GM10266 (cell line): ENCODE measurements at regions not wholly inside any gene's neighbourhood (a gene's known extent, or its start where the extent isn't known, plus 50 kb on each side); places are given as distances from the start of the nearest gene placed in this dataset.

Source experiments
- DNase-seq: peaks from one replicate; pipeline ENCODE4 v3.0.0; 2012; ENCODE audit errors: extremely low spot score
- CTCF ChIP-seq: IDR thresholded peaks from 2 replicates; pipeline ENCODE4 v1.5.1; 2012; ENCODE audit warnings: mild to moderate bottlenecking, low read depth; ENCODE audit not compliant: control insufficient read depth, insufficient read depth; ENCODE audit errors: missing control alignments

GRCh38 chr21:16034446-16035190 is 304.8 kb downstream of the USP25 start:
- TF ChIP-seq CTCF: no peak
- DNase-seq: no peak

GRCh38 chr21:16037421-16037955 is 307.7 kb downstream of the USP25 start:
- DNase-seq: no peak
- no peak for TF ChIP-seq CTCF

GRCh38 chr21:16040601-16041000 is 310.8 kb downstream of the USP25 start:
- no peak for DNase-seq
- TF ChIP-seq CTCF: no peak

- no peak for TF ChIP-seq CTCF
- DNase-seq: no peak
Measured at GRCh38 chr21:16044676-16045075, 314.9 kb downstream of the USP25 start.

- no peak for DNase-seq
- no peak for TF ChIP-seq CTCF
Measured at GRCh38 chr21:16046656-16047330, 317.0 kb downstream of the USP25 start.

- TF ChIP-seq CTCF: no peak
- no peak for DNase-seq
Measured at GRCh38 chr21:16047904-16048303, 318.1 kb downstream of the USP25 start.

- TF ChIP-seq CTCF: no peak
- no peak for DNase-seq
Measured at GRCh38 chr21:16055014-16055413, 325.2 kb downstream of the USP25 start.
